HPDE6-E6E7 (cell line): ENCODE measurements at regions not wholly inside any gene's neighbourhood (a gene's known extent, or its start where the extent isn't known, plus 50 kb on each side); places are given as distances from the start of the nearest gene placed in this dataset.
A peak's percentile ranks its signal among the peaks of the same experiment; 100 is the strongest.

ENCODE experiments used
- DNase-seq: peaks from one replicate; pipeline ENCODE4 v3.0.0; 2011; ENCODE audit warnings: missing footprints; ENCODE audit errors: extremely low spot score

GRCh38 chr2:153196378-153197058 lies 282.0 kb downstream of the RPRM start:
- no peak for DNase-seq

GRCh38 chr2:153195342-153195741 lies 283.2 kb downstream of the RPRM start:
- DNase-seq, result no peak

GRCh38 chr2:153189091-153189888 lies 289.3 kb downstream of the RPRM start:
- DNase-seq, result no peak

- DNase-seq, result no peak
Measured at GRCh38 chr2:153179808-153180207, 298.8 kb downstream of the RPRM start.

- DNase-seq, result no peak
Measured at GRCh38 chr2:153169609-153170008, 309.0 kb downstream of the RPRM start.

GRCh38 chr2:153165021-153165420 lies 313.5 kb downstream of the RPRM start:
- DNase-seq, result no peak

GRCh38 chr2:153163055-153163454 lies 315.5 kb downstream of the RPRM start:
- DNase-seq, result peak; percentile 4

GRCh38 chr2:153156743-153157142 lies 321.8 kb downstream of the RPRM start:
- DNase-seq, result no peak

- no peak for DNase-seq
Measured at GRCh38 chr2:153152036-153152435, 326.5 kb downstream of the RPRM start.

- no peak for DNase-seq
Measured at GRCh38 chr2:153145470-153145978, 333.0 kb downstream of the RPRM start.

GRCh38 chr2:153143540-153143939 lies 335.0 kb downstream of the RPRM start:
- DNase-seq, result no peak

- DNase-seq, result no peak
Measured at GRCh38 chr2:153140498-153140897, 338.1 kb downstream of the RPRM start.

GRCh38 chr2:153138651-153139375 lies 339.7 kb downstream of the RPRM start:
- no peak for DNase-seq

- no peak for DNase-seq
Measured at GRCh38 chr2:153136216-153136615, 342.3 kb downstream of the RPRM start.

GRCh38 chr2:153134725-153135124 lies 343.8 kb downstream of the RPRM start:
- DNase-seq, result no peak

- DNase-seq, result no peak
Measured at GRCh38 chr2:153133716-153134115, 344.8 kb downstream of the RPRM start.

GRCh38 chr2:153132418-153132817 lies 346.1 kb downstream of the RPRM start:
- DNase-seq, result no peak

GRCh38 chr2:153115141-153115540 lies 363.4 kb downstream of the RPRM start:
- no peak for DNase-seq

- no peak for DNase-seq
Measured at GRCh38 chr2:153110486-153110885, 368.1 kb downstream of the RPRM start.

GRCh38 chr2:153109793-153110192 lies 368.8 kb downstream of the RPRM start:
- DNase-seq, result no peak

- DNase-seq, result no peak
Measured at GRCh38 chr2:153106802-153107477, 371.6 kb downstream of the RPRM start.
